GM12892 (cell line): ENCODE measurements at regions not wholly inside any gene's neighbourhood (a gene's known extent, or its start where the extent isn't known, plus 50 kb on each side); places are given as distances from the start of the nearest gene placed in this dataset.

Experiments used
- POLR2A ChIP-seq: IDR thresholded peaks from 2 replicates; pipeline ENCODE4 v1.6.1; 2011; ENCODE audit warnings: low read depth, low read length, control low read depth
- POLR2AphosphoS5 ChIP-seq: IDR thresholded peaks from 2 replicates; pipeline ENCODE4 v1.6.1; 2011; ENCODE audit warnings: low read depth, low read length, control low read depth
- TAF1 ChIP-seq: IDR thresholded peaks from 2 replicates; pipeline ENCODE4 v1.6.1; 2011; ENCODE audit warnings: low read depth, mild to moderate bottlenecking, control low read depth, low read length, borderline replicate concordance

- TF ChIP-seq POLR2A (no peak), POLR2AphosphoS5 (no peak), TAF1 (no peak)
These were observed 248.4 kb downstream of the PLK2 start for GRCh38 chr5:58211441-58211840.
